Duodenal mucosa (tissue), 2 donors: ENCODE measurements at regions not wholly inside any gene's neighbourhood (a gene's known extent, or its start where the extent isn't known, plus 50 kb on each side); places are given as distances from the start of the nearest gene placed in this dataset.
"Not testable (repeated sequence)": the region's sequence is repeated elsewhere in the genome, so short reads cannot be mapped to it uniquely, and the experiment has no call there.

Experiments
- H3K27ac ChIP-seq: one replicate; pipeline ENCODE4 v1.7.0; 2013; ENCODE audit warnings: low read depth, low read length
- H3K27me3 ChIP-seq, 2 donors: one replicate each; pipeline ENCODE4 v1.7.0; 2013; ENCODE audit warnings: low read length in 2 of 2, control low read depth in 1 of 2; ENCODE audit not compliant: insufficient read depth in 2 of 2, control insufficient read depth in 1 of 2
- H3K36me3 ChIP-seq, 2 donors: one replicate each; pipeline ENCODE4 v1.7.0; 2013; ENCODE audit warnings: low read length in 2 of 2, control low read depth in 1 of 2; ENCODE audit not compliant: insufficient read depth in 2 of 2, control insufficient read depth in 1 of 2
- H3K4me1 ChIP-seq, 2 donors: one replicate each; pipeline ENCODE4 v1.7.0; 2013; ENCODE audit warnings: low read length in 2 of 2, control low read depth in 1 of 2; ENCODE audit not compliant: insufficient read depth in 2 of 2, control insufficient read depth in 1 of 2
- H3K4me3 ChIP-seq, 2 donors: one replicate each; pipeline ENCODE4 v1.7.0; 2013; ENCODE audit warnings: low read length in 2 of 2, low read depth in 1 of 2
- H3K9ac ChIP-seq, 2 donors: one replicate each; pipeline ENCODE4 v1.7.0; 2013; ENCODE audit warnings: low read length in 2 of 2, low read depth in 1 of 2
- H3K9me3 ChIP-seq, 2 donors: one replicate each; pipeline ENCODE4 v1.7.0; 2013; ENCODE audit warnings: low read length in 2 of 2, control low read depth in 1 of 2; ENCODE audit not compliant: control insufficient read depth in 1 of 2

GRCh38 chrX:3445806-3446490 is 99.5 kb upstream of the MXRA5 start:
- Histone ChIP-seq H3K4me3 (no peak overlapping the region), H3K27ac (no peak overlapping the region), H3K4me1 (no peaks in the 10 kb centered on the region), H3K36me3 (no peaks in the 10 kb centered on the region), H3K9me3 (no peaks in the 10 kb centered on the region), H3K27me3 (no peaks in the 10 kb centered on the region), H3K9ac (no peak overlapping the region)

GRCh38 chrX:3443184-3443583 is 96.7 kb upstream of the MXRA5 start:
- no peak overlapping the region for H3K27ac ChIP-seq
- H3K36me3 ChIP-seq, result no peaks in the 10 kb centered on the region
- no peaks in the 10 kb centered on the region for H3K9me3 ChIP-seq
- H3K9ac ChIP-seq, result no peak overlapping the region
- no peaks in the 10 kb centered on the region for H3K27me3 ChIP-seq
- H3K4me1 ChIP-seq, result no peaks in the 10 kb centered on the region
- H3K4me3 ChIP-seq, result no peak overlapping the region

- H3K9ac ChIP-seq, result no peak overlapping the region
- no peak overlapping the region for H3K27ac ChIP-seq
- H3K9me3 ChIP-seq, result no peaks in the 10 kb centered on the region
- no peaks in the 10 kb centered on the region for H3K4me1 ChIP-seq
- no peak overlapping the region for H3K4me3 ChIP-seq
- H3K27me3 ChIP-seq, result no peaks in the 10 kb centered on the region
- no peaks in the 10 kb centered on the region for H3K36me3 ChIP-seq
Measured at GRCh38 chrX:3442691-3443090, 96.2 kb upstream of the MXRA5 start.

GRCh38 chrX:3440981-3441380 is 94.5 kb upstream of the MXRA5 start:
- no peaks in the 10 kb centered on the region for H3K4me1 ChIP-seq
- no peak overlapping the region for H3K4me3 ChIP-seq
- no peaks in the 10 kb centered on the region for H3K36me3 ChIP-seq
- no peak overlapping the region for H3K27ac ChIP-seq
- H3K9me3 ChIP-seq, result no peaks in the 10 kb centered on the region
- H3K27me3 ChIP-seq, result no peaks in the 10 kb centered on the region
- H3K9ac ChIP-seq, result no peak overlapping the region

GRCh38 chrX:3435916-3436315 is 89.5 kb upstream of the MXRA5 start:
- H3K9ac ChIP-seq, H3K36me3 ChIP-seq, H3K9me3 ChIP-seq, H3K27ac ChIP-seq, H3K27me3 ChIP-seq, H3K4me3 ChIP-seq, H3K4me1 ChIP-seq: not testable (repeated sequence)

GRCh38 chrX:3435057-3435456 is 88.6 kb upstream of the MXRA5 start:
- no peaks in the 10 kb centered on the region for H3K4me1 ChIP-seq
- no peak overlapping the region for H3K9ac ChIP-seq
- H3K27ac ChIP-seq, result no peak overlapping the region
- H3K27me3 ChIP-seq, result no peaks in the 10 kb centered on the region
- H3K36me3 ChIP-seq, result no peaks in the 10 kb centered on the region
- H3K9me3 ChIP-seq, result no peaks in the 10 kb centered on the region
- H3K4me3 ChIP-seq, result no peak overlapping the region

GRCh38 chrX:3428792-3429191 is 82.3 kb upstream of the MXRA5 start:
- no peak overlapping the region for H3K9ac ChIP-seq
- no peaks in the 10 kb centered on the region for H3K36me3 ChIP-seq
- H3K4me3 ChIP-seq, result no peak overlapping the region
- H3K4me1 ChIP-seq, result no peaks in the 10 kb centered on the region
- no peak overlapping the region for H3K27ac ChIP-seq
- H3K9me3 ChIP-seq, result no peaks in the 10 kb centered on the region
- no peaks in the 10 kb centered on the region for H3K27me3 ChIP-seq

GRCh38 chrX:3426552-3426951 is 80.1 kb upstream of the MXRA5 start:
- Histone ChIP-seq H3K9me3 (no peaks in the 10 kb centered on the region), H3K27me3 (no peaks in the 10 kb centered on the region), H3K4me1 (no peaks in the 10 kb centered on the region), H3K36me3 (no peaks in the 10 kb centered on the region), H3K9ac (no peak overlapping the region), H3K27ac (no peak overlapping the region), H3K4me3 (no peak overlapping the region)

GRCh38 chrX:3425031-3425430 is 78.6 kb upstream of the MXRA5 start:
- H3K4me1 ChIP-seq, result no peaks in the 10 kb centered on the region
- H3K9ac ChIP-seq, result no peak overlapping the region
- H3K36me3 ChIP-seq, result no peaks in the 10 kb centered on the region
- H3K27me3 ChIP-seq, result no peaks in the 10 kb centered on the region
- H3K4me3 ChIP-seq, result no peak overlapping the region
- no peak overlapping the region for H3K27ac ChIP-seq
- no peaks in the 10 kb centered on the region for H3K9me3 ChIP-seq

GRCh38 chrX:3420316-3420715 is 73.9 kb upstream of the MXRA5 start:
- Histone ChIP-seq H3K4me1 (no peaks in the 10 kb centered on the region), H3K9ac (no peak overlapping the region), H3K4me3 (no peak overlapping the region), H3K9me3 (no peaks in the 10 kb centered on the region), H3K27me3 (no peaks in the 10 kb centered on the region), H3K27ac (no peak overlapping the region), H3K36me3 (no peaks in the 10 kb centered on the region)

GRCh38 chrX:3415011-3415410 is 68.6 kb upstream of the MXRA5 start:
- no peaks in the 10 kb centered on the region for H3K4me1 ChIP-seq
- H3K27ac ChIP-seq, result no peak overlapping the region
- no peak overlapping the region for H3K9ac ChIP-seq
- H3K4me3 ChIP-seq, result no peak overlapping the region
- H3K9me3 ChIP-seq, result no peaks in the 10 kb centered on the region
- no peaks in the 10 kb centered on the region for H3K27me3 ChIP-seq
- H3K36me3 ChIP-seq, result no peaks in the 10 kb centered on the region
